ENCODE measurements at regions not wholly inside any gene's neighbourhood (a gene's known extent, or its start where the extent isn't known, plus 50 kb on each side); places are given as distances from the start of the nearest gene placed in this dataset.

DNA sequence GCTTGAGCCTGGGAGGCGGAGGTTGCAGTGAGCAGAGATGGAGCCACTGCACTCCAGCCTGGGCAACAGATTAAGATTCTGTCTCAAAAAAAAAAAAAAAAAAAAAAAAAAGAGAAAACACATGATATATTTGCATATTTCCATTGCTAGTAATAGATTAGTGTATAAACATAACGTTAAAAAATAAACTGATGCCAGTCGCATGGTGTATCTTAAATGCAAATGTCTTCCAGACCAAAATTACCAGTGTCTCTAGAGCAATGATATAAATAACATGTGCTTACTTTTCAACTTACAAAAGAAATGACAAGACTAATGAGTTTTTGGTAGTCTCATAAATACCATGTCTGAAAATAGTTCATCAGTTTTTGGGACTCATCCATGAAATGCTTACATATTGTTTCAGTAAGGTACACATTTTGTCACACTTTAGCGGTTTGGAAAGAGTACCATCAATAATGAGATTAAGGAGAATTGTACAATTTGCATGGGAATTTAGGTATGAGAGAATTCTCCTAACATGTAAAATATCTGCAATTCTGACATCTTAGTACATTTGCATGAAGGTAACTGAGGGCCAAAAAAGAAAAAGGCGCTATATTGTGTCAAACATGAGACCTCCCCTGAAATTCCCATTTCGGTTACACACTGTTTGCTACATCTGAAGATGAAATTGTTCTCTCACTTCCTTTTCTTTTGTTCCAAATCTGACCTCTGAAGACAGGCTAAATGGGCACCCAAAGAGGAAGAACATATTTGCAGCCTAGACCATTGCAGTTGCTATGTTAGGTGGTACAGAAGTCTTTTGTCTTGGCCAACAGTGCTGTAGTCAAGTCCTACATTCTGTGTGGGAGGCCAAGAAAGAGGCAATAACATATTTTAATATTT lies 51.5 kb upstream of the PIP4K2A start:
- H4K20me1 ChIP-seq (ENCODE audit: insufficient read depth), result no peaks in the 10 kb centered on the region
- H3K79me2 ChIP-seq (ENCODE audit: insufficient read depth), result no peaks in the 10 kb centered on the region
- no peak overlapping the region for H3K4me2 ChIP-seq
- no peak overlapping the region for H3K9ac ChIP-seq
- H3F3A ChIP-seq (replicated peaks; ENCODE audit: insufficient read depth), result no peaks in the 10 kb centered on the region
- TF ChIP-seq EP300 (IDR thresholded peaks at IDR 0.05; ENCODE audit: borderline replicate concordance in 1 of 2, low read depth in 1 of 2, low read length in 1 of 2), result no peak
- TF ChIP-seq, protein P1, sequence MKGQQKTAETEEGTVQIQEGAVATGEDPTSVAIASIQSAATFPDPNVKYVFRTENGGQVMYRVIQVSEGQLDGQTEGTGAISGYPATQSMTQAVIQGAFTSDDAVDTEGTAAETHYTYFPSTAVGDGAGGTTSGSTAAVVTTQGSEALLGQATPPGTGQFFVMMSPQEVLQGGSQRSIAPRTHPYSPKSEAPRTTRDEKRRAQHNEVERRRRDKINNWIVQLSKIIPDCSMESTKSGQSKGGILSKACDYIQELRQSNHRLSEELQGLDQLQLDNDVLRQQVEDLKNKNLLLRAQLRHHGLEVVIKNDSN (IDR thresholded peaks at IDR 0.05; ENCODE audit: borderline replicate concordance, low read depth), result no peak
- TF ChIP-seq FOXJ3 (CRISPR knock-in tag; IDR thresholded peaks at IDR 0.05), result no peak
- no peak for TF ChIP-seq RFX5 (IDR thresholded peaks at IDR 0.05; ENCODE audit: low read length)
- TF ChIP-seq, protein P2, sequence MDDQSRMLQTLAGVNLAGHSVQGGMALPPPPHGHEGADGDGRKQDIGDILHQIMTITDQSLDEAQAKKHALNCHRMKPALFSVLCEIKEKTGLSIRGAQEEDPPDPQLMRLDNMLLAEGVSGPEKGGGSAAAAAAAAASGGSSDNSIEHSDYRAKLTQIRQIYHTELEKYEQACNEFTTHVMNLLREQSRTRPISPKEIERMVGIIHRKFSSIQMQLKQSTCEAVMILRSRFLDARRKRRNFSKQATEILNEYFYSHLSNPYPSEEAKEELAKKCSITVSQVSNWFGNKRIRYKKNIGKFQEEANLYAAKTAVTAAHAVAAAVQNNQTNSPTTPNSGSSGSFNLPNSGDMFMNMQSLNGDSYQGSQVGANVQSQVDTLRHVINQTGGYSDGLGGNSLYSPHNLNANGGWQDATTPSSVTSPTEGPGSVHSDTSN (IDR thresholded peaks at IDR 0.05), result no peak
- no peaks in the 10 kb centered on the region for H3K9me3 ChIP-seq
- CTCF ChIA-PET, result interaction anchor here (0.8 kb wide), 1 partner anchor 181 kb away, joined by 3 read pairs; no protein-coding TSS in a partner anchor
- H3K27ac ChIP-seq (ENCODE audit: low read depth in 2 of 2, low read length in 1 of 2), result no peak overlapping the region
- POLR2A ChIA-PET, result no interaction called here
- no peaks in the 10 kb centered on the region for H3K36me3 ChIP-seq (replicated peaks in 1 of 2; ENCODE audit: control insufficient read depth in 1 of 2, insufficient read depth in 2 of 2, low read length in 1 of 2)
- no peak overlapping the region for H2AFZ ChIP-seq (ENCODE audit: low read depth)
- no peaks in the 10 kb centered on the region for H3K9me2 ChIP-seq
- no peak for DNase-seq
- 86% methylated on average over 6 of the region's 6 CpGs for WGBS (ENCODE audit: low lambda C conversion rate)
- H3K4me1 ChIP-seq (ENCODE audit: control insufficient read depth in 1 of 2, insufficient read depth in 2 of 2, low read depth in 1 of 2, low read length in 1 of 2), result no peaks in the 10 kb centered on the region
- H3K27me3 ChIP-seq (ENCODE audit: insufficient read depth), result no peaks in the 10 kb centered on the region
- H3K4me3 ChIP-seq (ENCODE audit: low read depth in 2 of 2, low read length in 1 of 2), result no peak overlapping the region

DNA sequence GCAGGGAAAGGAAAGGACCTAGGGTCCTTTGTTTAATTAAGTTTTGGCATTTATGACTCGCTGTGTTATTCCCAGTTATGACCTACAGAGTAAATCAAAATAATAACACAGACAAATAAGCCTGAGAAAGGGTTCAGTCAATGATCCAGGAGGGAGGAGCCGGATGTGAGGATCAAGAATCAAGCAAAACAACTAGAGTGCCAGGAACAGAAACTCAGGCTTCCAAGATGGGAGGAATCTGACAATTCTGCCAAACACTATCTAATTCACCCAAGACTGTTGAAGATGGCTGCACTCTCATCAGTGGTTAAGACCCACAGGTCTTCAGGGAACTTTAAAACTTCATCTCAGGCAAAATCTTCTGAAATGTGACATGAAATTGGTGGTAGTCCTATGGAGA lies 50.3 kb upstream of the PIP4K2A start:
- CTCF ChIA-PET, result no interaction called here

More for the DNA sequence above, 50.3 kb upstream of the PIP4K2A start:
- DNase-seq, result no peak
- Histone ChIP-seq H3K36me3 (replicated peaks in 1 of 2; ENCODE audit: control insufficient read depth in 1 of 2, insufficient read depth in 2 of 2, low read length in 1 of 2) (no peaks in the 10 kb centered on the region), H4K20me1 (ENCODE audit: insufficient read depth) (no peaks in the 10 kb centered on the region), H3K4me2 (no peak overlapping the region), H3K79me2 (ENCODE audit: insufficient read depth) (no peaks in the 10 kb centered on the region), H3K27me3 (ENCODE audit: insufficient read depth) (no peaks in the 10 kb centered on the region), H3K9me2 (no peaks in the 10 kb centered on the region), H2AFZ (ENCODE audit: low read depth) (no peak overlapping the region), H3K9ac (no peak overlapping the region), H3K4me1 (ENCODE audit: control insufficient read depth in 1 of 2, insufficient read depth in 2 of 2, low read depth in 1 of 2, low read length in 1 of 2) (no peaks in the 10 kb centered on the region), H3K27ac (ENCODE audit: low read depth in 2 of 2, low read length in 1 of 2) (no peak overlapping the region), H3F3A (replicated peaks; ENCODE audit: insufficient read depth) (no peaks in the 10 kb centered on the region), H3K9me3 (no peaks in the 10 kb centered on the region), H3K4me3 (ENCODE audit: low read depth in 2 of 2, low read length in 1 of 2) (no peak overlapping the region)
- WGBS (ENCODE audit: low lambda C conversion rate), result 63% methylated on average over 2 of the region's 2 CpGs
- no peak for TF ChIP-seq NFIC (IDR thresholded peaks at IDR 0.05; ENCODE audit: borderline replicate concordance)
- POLR2A ChIA-PET, result no interaction called here

Small RNA genes in the stretch of these regions (small RNA-seq; reads per million reads assigned to genes)
- 0 reads per million in 7 experiments for gene RNU6-413P

All from SK-N-SH (cell line).